Thyroid gland (tissue), 4 donors: ENCODE measurements at regions not wholly inside any gene's neighbourhood (a gene's known extent, or its start where the extent isn't known, plus 50 kb on each side); places are given as distances from the start of the nearest gene placed in this dataset.

Source experiments
- DNase-seq, 2 donors: peaks; one replicate each; pipeline ENCODE4 v3.0.0-alpha.2; 2019
- H3K27ac ChIP-seq, 3 donors: fragments of 200-600 bp; sonication (generic); 1 replicate in 2 of 3; 2 replicates in 1 of 3; pipeline ENCODE4 v1.5.1; 2016 to 2019; ENCODE audit warnings: mild to moderate bottlenecking in 1 of 3, moderate library complexity in 1 of 3
- H3K27me3 ChIP-seq: fragments of 200-600 bp; sonication (generic); one replicate; pipeline ENCODE4 v1.5.1; 2019
- H3K36me3 ChIP-seq, 2 donors: fragments of 200-600 bp; sonication (generic); one replicate each; pipeline ENCODE4 v1.5.1; 2016 to 2019
- H3K4me1 ChIP-seq, 2 donors: fragments of 200-600 bp; sonication (generic); one replicate each; pipeline ENCODE4 v1.5.1; 2017 to 2019
- H3K4me3 ChIP-seq, 3 donors: fragments of 200-600 bp; sonication (generic); replicated peaks in 1 of 3; 1 replicate in 2 of 3; 2 replicates in 1 of 3; pipeline ENCODE4 v1.5.1; 2016; ENCODE audit warnings: mild to moderate bottlenecking in 1 of 3
- H3K9me3 ChIP-seq: fragments of 200-600 bp; sonication (generic); one replicate; pipeline ENCODE4 v1.5.1; 2017
- CTCF ChIP-seq, 6 experiments: fragments of 200-600 bp in 3 of 6; fragments of 450-650 bp in 3 of 6; sonication (generic) in 3 of 6; IDR thresholded peaks; one replicate each; pipeline ENCODE4 v1.5.1; 2016 to 2019; ENCODE audit warnings: antibody characterized with exemption in 6 of 6, mild to moderate bottlenecking in 2 of 6, inconsistent platforms in 1 of 6, moderate library complexity in 1 of 6
- POLR2A ChIP-seq, 2 donors: fragments of 450-650 bp; IDR thresholded peaks; one replicate each; pipeline ENCODE4 v1.6.1; 2017; ENCODE audit warnings: antibody characterized with exemption in 2 of 2, mild to moderate bottlenecking in 2 of 2, moderate library complexity in 1 of 2
- WGBS, 2 donors: methylation state at CpG; one replicate each; pipeline ENCODE4 v1.1.5; 2017; 5-methylcytosine and 5-hydroxymethylcytosine counted together
- intact Hi-C: fragments of 100-400 bp; cut with DNase I; formaldehyde crosslinking; loops from one replicate; pipeline ENCODE4 v1.15.1; 2023

GRCh38 chr3:80244390-80244789, 476.6 kb upstream of the ROBO1 start:
- no peak for TF ChIP-seq CTCF (IDR thresholded peaks at IDR 0.05)
- no peak for TF ChIP-seq POLR2A (IDR thresholded peaks at IDR 0.05)

GRCh38 chr3:80241791-80242190, 474.0 kb upstream of the ROBO1 start:
- WGBS, 2 donors: 96 to 97% methylated on average over 1 of the region's 1 CpG
- Histone ChIP-seq H3K4me1 (no peaks in the 10 kb centered on the region), H3K27ac (no peak overlapping the region), H3K4me3 (no peak overlapping the region), H3K9me3 (no peaks in the 10 kb centered on the region), H3K36me3 (no peaks in the 10 kb centered on the region), H3K27me3 (no peaks in the 10 kb centered on the region)
- intact Hi-C loops: no loop called here
- no peak for DNase-seq
- no peak for TF ChIP-seq CTCF (IDR thresholded peaks at IDR 0.05)
- no peak for TF ChIP-seq POLR2A (IDR thresholded peaks at IDR 0.05)

More at GRCh38 chr3:80244390-80244789, 476.6 kb upstream of the ROBO1 start:
- Histone ChIP-seq H3K4me3 (no peak overlapping the region), H3K27me3 (no peaks in the 10 kb centered on the region), H3K27ac (no peak overlapping the region), H3K9me3 (no peaks in the 10 kb centered on the region), H3K36me3 (no peaks in the 10 kb centered on the region), H3K4me1 (no peaks in the 10 kb centered on the region)
- intact Hi-C loops: no loop called here
- WGBS, 2 donors: 46 to 56% methylated on average over 6 of the region's 6 CpGs
- no peak for DNase-seq

- H3K4me1 ChIP-seq: no peaks in the 10 kb centered on the region
- no peak overlapping the region for H3K4me3 ChIP-seq
- no peaks in the 10 kb centered on the region for H3K9me3 ChIP-seq
- H3K27me3 ChIP-seq: no peaks in the 10 kb centered on the region
- intact Hi-C loops: no loop called here
- no peak for DNase-seq
- WGBS, 2 donors: 77 to 78% methylated on average over 3 of the region's 3 CpGs
- no peak for TF ChIP-seq POLR2A (IDR thresholded peaks at IDR 0.05)
- no peak for TF ChIP-seq CTCF (IDR thresholded peaks at IDR 0.05)
- H3K36me3 ChIP-seq: no peaks in the 10 kb centered on the region
- no peak overlapping the region for H3K27ac ChIP-seq
These were observed 471.5 kb upstream of the ROBO1 start for GRCh38 chr3:80239301-80239700.

GRCh38 chr3:80238606-80239005, 470.8 kb upstream of the ROBO1 start:
- H3K9me3 ChIP-seq: no peaks in the 10 kb centered on the region
- no peak overlapping the region for H3K4me3 ChIP-seq
- no peak overlapping the region for H3K27ac ChIP-seq
- H3K27me3 ChIP-seq: no peaks in the 10 kb centered on the region
- TF ChIP-seq CTCF (IDR thresholded peaks at IDR 0.05) (no peak), POLR2A (IDR thresholded peaks at IDR 0.05) (no peak)
- 60 to 64% methylated on average over 1 of the region's 1 CpG for WGBS, 2 donors
- no peaks in the 10 kb centered on the region for H3K4me1 ChIP-seq
- no peak for DNase-seq
- intact Hi-C loops: no loop called here
- no peaks in the 10 kb centered on the region for H3K36me3 ChIP-seq

- intact Hi-C loops: no loop called here
These were observed 470.4 kb upstream of the ROBO1 start for GRCh38 chr3:80238152-80238551.

More at GRCh38 chr3:80238152-80238551, 470.4 kb upstream of the ROBO1 start:
- Histone ChIP-seq H3K4me1 (no peaks in the 10 kb centered on the region), H3K27me3 (no peaks in the 10 kb centered on the region), H3K27ac (no peak overlapping the region), H3K4me3 (no peak overlapping the region), H3K9me3 (no peaks in the 10 kb centered on the region), H3K36me3 (no peaks in the 10 kb centered on the region)
- DNase-seq: no peak
- TF ChIP-seq POLR2A (IDR thresholded peaks at IDR 0.05): no peak
- TF ChIP-seq CTCF (IDR thresholded peaks at IDR 0.05): no peak
